CD1c-positive myeloid dendritic cell (primary cell): ENCODE measurements at regions not wholly inside any gene's neighbourhood (a gene's known extent, or its start where the extent isn't known, plus 50 kb on each side); places are given as distances from the start of the nearest gene placed in this dataset.
"Not testable (repeated sequence)": the region's sequence is repeated elsewhere in the genome, so short reads cannot be mapped to it uniquely, and the experiment has no call there.

ENCODE experiments used
- DNase-seq: peaks from one replicate; pipeline ENCODE4 v3.0.0-alpha.2; 2016; ENCODE audit errors: extremely low spot score

GRCh38 chr13:99700468-99700867 is 199.2 kb downstream of the TM9SF2 start:
- DNase-seq: no peak

GRCh38 chr13:99698816-99699099 is 197.5 kb downstream of the TM9SF2 start:
- no peak for DNase-seq

DNA sequence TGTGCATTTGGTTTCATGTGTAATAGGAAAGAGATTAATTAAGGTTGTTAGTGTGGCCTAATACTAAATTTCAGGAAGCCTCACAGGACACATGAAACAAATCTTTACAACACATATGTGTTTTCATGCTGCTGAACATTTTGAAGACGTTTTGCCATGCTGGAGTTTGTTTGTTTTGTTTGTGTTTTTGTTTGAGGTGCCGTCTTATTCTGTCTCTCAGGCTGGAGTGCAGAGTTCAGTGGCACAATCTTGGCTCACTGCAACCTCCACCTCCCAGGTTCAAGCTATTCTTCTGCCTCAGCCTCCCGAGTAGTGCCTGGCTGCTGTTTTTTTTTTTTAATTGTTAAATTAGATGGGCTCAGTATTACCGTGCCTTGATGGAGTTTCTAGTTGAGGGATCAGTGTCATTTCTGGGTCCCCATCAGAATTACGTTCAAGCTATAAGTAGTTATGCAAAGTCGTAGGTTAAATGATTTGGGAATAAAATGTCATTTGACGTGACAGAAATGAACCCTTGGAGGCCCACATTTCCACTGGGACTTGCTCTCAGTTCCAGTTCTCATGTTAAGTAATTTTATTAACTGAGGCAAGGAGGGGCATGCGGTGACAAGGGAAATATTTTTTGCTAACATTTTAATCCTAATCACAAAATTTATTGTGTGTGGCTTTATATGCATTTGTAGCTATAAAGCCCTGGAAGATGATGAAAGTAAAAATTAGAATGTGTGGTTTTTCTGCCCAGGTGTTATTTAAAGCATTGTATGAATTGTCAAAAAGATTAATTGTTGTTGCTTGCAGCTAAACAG is 196.9 kb downstream of the TM9SF2 start:
- no peak for DNase-seq

DNA sequence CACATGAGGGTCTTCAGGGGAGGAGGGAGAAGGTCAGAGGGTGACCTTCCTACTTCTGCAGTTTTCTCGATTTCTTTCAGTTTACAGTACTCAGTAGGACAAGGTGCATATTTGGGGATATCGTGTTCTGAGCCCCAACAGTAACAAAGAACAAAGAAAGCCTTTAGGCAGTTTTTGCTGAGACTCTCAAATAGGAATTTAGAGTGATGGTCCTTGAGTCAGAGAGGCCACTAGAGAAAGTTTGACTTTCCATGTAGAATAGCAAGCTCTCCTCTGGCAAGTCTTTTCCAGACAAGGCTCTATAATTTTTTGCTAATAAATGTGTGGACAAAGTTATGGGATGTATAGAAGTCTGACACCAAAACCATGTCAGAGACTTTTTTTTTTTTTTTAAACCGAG is 194.6 kb downstream of the TM9SF2 start:
- no peak for DNase-seq

GRCh38 chr13:99693852-99694611 is 192.8 kb downstream of the TM9SF2 start:
- no peak for DNase-seq

- no peak for DNase-seq
Measured at GRCh38 chr13:99693351-99693750, 192.1 kb downstream of the TM9SF2 start.

DNA sequence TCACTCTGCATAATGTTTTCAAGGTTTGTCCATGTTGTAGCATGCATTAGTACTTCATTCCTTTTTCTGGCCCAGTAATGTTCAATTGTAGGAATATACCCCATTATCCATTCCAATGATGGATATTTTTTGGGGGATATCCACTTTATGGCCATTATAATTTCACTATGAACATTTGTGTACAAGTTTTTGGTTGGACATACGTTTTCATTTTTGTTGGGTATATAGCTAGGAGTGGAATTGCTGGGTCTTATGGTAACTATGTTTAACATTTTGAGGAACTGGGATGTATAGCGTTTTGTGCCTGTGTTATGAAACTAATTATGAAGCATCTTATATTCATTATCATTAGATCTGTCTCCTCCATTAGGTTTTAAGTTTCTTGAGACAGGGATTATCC is 191.6 kb downstream of the TM9SF2 start:
- no peak for DNase-seq

DNA sequence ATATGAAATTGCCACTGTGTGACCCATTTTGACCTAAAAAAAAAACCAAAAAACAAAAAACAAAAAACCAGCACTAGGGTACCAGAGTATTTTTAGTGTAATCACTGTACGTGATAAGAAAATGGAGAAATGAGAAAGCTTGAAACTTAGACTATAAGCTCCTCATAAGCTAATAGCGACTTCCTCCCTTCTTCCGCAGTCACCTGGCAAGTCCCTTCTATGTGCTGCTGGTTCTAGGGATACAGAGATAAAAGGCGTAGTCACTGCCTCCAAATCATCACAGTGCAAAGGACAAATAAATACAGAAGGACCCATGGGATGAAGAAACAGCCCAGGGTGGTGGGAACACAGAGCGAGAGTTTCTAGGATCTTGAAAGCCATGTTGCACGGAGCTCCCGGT is 190.3 kb downstream of the TM9SF2 start:
- no peak for DNase-seq

- DNase-seq: no peak
Measured at GRCh38 chr13:99690426-99691174, 189.3 kb downstream of the TM9SF2 start.

GRCh38 chr13:99689955-99690354 is 188.7 kb downstream of the TM9SF2 start:
- no peak for DNase-seq

DNA sequence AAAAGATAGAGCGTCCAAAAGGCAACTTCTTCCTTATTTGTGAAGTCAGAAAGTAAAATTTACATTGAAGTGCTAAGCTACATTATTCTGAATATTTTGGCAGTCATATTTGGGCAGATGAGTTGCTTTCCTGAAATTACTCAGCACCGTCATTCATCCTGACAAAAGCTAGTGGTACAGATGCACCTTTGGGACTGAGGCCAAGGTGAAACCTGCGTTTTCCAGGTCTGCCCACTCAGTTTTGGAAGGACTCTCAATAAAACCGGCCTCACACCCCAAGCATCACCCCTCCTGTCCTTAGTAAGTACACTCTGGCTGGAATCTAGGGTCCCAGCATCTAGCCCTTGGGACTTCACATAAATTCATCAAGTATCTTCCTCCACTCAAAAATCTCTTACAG is 187.5 kb downstream of the TM9SF2 start:
- DNase-seq: no peak

DNA sequence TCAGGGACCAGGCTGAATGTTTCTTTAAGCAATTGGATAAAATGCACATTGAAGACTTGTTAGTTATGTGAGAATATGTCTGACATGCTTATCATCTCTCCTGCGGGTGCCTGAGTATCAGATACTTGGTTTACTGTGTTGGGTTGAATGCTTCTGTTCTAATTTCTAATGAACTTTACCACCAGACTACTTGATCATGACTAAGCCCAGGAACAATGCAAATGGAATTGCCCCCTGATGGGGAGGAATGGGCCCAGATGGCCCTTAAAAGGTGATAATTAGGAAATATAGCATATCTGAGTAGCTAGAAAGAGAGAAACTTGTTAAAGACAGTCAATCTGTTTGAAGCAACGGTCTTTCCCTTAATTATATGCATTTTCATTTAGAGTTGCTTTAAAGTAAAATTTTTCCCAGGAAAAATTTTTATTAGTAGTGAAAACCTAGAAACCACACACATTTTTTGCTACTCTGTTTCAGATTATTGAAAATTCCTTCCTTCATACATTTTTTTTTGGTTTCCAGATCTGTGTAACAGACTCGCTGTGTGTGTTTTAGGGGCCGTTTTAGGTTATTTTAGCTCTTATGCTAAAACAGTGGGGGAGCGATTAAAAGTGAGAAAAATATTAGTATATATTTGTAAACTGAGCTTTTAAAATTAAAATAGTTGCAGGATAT is 186.6 kb downstream of the TM9SF2 start:
- no peak for DNase-seq

GRCh38 chr13:99686944-99687411 is 185.7 kb downstream of the TM9SF2 start:
- no peak for DNase-seq

- DNase-seq: no peak
Measured at GRCh38 chr13:99686157-99686572, 184.9 kb downstream of the TM9SF2 start.

- no peak for DNase-seq
Measured at GRCh38 chr13:99681695-99682094, 180.4 kb downstream of the TM9SF2 start.

DNA sequence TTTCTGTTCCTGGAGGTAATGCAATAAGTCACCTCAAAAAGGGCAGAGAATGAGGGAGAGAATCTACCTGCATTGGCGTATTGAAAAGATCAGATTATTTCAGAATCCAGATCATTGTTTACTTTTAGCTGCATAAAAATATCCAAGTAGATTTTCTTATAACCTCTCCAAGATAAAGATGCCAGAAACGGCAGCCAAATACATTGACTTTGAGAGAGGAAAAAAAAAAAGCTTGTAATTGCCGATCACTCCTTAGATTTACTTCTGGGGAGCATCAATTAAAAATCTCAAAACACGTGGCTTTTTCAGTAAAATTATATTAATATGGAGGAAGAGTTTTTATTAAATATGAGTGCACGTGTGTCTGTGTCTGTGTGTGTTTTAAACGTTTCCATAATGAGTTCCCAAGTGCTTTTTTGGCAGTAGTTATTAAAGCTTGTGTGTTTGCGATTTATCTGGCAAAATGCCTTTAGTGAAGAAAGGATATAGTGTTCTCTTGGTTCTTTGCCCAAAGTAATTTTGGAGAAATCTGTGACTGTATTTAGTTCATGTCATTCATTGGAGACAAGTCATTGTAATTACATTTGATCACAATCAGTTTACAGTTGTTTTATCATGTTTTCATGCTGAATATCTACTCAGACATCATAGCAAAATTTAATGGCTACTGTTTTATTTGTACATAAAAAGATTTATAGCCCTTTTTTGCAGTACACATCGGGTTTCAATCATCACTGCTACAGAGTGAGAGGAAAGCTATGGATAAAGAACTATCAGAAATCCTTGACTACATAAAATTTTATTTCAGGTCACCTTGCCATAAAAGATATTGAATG is 176.1 kb downstream of the TM9SF2 start:
- DNase-seq: no peak

- no peak for DNase-seq
Measured at GRCh38 chr13:99671746-99672145, 170.5 kb downstream of the TM9SF2 start.

- DNase-seq: not testable (repeated sequence)
Measured at GRCh38 chr13:99669096-99669495, 167.8 kb downstream of the TM9SF2 start.

GRCh38 chr13:99666146-99666805 is 165.0 kb downstream of the TM9SF2 start:
- no peak for DNase-seq

- DNase-seq: no peak
Measured at GRCh38 chr13:99665711-99666110, 164.4 kb downstream of the TM9SF2 start.

DNA sequence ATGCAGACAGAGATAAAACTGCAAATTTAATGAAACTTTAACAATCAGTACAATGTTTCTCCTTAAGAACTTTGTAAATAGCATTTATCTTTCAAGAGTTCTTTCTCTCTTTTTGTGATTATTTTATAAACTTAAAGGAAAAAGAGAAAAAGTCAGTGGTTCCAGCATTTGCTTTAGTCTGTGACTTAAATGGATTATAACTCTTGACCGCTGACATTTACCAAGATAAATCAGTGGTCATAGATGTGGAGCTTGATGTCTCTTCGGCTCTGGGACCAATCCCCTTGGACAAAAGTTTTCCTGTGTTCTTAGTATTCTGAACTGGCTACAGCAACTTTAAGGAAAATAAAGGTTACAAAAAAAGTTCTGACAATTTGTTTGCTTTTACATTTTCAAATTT is 162.6 kb downstream of the TM9SF2 start:
- no peak for DNase-seq
